ENCODE measurements at regions not wholly inside any gene's neighbourhood (a gene's known extent, or its start where the extent isn't known, plus 50 kb on each side); places are given as distances from the start of the nearest gene placed in this dataset.

DNA sequence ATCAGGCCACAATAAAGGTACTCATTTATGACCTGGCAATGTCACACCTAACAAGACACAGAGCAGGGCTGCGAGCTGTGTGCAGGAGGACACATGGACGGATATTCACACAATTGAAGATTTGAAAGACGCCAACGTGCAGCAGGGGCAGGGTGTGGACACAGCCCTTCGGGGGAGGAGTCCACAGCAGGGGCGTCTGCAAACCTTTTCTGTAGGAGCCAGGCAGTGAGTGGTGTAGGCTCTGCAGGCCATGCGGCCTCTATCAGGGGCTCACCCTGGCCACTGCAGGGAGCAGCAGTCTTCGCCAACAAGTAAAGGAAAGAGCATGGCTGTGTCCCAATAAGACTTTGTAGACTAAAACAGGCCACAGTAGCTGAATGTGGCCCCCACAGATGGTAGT is 125.7 kb upstream of the SNTG2 start:
- DNase-seq, result no peak

DNA sequence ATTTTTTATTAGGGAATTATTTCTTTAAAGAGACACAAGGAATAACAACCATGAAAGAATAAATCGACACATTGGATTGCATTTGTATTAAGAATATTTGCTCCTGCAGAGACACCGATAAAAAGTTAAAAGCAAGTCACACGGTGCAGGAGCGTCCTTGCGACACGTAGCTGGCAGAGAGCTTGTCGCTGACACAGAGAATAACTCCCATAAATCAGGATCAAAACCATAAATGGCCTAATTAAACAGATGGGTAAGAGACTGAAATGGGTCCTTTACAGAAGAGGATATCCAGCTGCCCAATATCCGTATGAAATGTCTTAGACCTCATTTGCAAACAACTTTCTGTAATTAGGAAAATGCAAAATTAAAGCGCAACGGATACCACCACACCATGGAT is 126.1 kb upstream of the SNTG2 start:
- DNase-seq, result no peak

- DNase-seq, result no peak
Measured at GRCh38 chr2:821546-821945, 129.1 kb upstream of the SNTG2 start.

- no peak for DNase-seq
Measured at GRCh38 chr2:819601-820000, 131.0 kb upstream of the SNTG2 start.

- DNase-seq, result no peak
Measured at GRCh38 chr2:819121-819520, 131.5 kb upstream of the SNTG2 start.

DNA sequence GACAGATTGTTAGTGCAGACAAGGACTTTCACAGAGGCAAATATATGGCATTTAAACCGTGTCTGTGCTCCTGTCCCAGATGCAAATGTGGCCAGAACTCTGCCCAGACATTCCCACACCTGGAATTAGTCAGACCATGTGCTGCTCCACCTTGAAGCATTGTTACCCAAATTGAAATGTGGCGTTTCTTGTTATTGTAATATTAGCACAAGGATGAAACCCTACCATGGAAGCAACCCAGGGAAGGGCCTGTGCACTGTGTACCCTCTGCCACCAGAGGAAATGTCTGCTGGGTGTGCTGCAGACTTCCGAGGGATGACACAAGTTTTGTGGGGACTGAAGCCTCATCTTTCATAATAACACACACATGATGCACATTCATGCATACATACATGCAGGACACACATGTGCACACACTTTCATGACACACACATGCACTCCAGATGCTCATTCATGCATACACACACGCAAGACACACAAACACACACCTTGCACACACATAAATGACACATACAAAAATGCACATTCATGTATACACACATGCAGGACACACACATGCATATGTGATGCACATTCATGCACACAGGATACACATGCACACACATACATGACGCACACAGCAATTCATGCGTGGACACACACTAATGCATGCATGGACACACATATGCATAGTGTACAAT is 133.2 kb upstream of the SNTG2 start:
- no peak for DNase-seq

- no peak for DNase-seq
Measured at GRCh38 chr2:816278-816677, 134.4 kb upstream of the SNTG2 start.

- no peak for DNase-seq
Measured at GRCh38 chr2:810397-810796, 133.2 kb upstream of the TMEM18 start.

GRCh38 chr2:807300-807699 is 130.1 kb upstream of the TMEM18 start:
- no peak for DNase-seq

GRCh38 chr2:805664-806063 is 128.5 kb upstream of the TMEM18 start:
- no peak for DNase-seq

GRCh38 chr2:797993-798392 is 120.8 kb upstream of the TMEM18 start:
- no peak for DNase-seq

GRCh38 chr2:797556-797955 is 120.3 kb upstream of the TMEM18 start:
- no peak for DNase-seq

DNA sequence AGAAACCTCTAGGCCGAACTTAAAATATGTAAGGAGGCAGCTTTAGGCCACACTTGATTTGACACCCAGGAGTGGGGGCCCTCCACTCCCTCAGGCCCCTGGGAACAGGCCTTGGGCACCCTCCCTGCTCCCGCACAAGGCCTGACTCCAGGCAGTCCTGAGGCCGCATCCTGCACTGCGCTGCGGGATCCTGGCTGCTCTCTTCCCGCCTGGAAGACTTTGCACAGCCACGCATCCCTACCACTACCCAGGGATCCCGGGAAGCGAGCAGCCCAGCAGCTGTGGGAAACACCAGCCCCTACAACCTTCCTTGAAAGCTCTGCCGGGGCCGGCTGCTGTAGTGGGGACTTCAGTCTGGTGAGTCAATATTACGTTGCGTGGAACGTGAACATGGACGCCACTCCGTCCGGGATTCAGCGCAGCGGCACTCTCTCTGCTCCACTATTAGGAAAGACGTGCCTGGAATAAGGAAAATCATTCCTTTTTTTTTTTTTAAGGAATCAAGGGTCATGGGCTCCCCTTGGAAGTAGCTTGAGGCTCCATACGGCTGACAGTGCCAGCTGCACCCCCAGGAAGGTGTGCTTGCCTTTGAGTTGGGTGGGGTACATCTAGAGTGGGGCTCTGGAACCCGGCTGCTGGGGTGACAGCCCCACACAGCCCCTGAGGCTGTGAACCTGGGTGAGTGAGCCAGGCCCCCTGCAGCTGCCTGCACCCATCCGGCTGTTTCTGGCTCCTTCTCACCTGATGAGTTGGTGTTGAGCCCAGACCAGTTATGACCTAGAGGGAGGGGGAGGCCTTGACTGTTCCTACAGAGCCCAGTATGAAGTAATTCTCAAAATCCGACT is 119.2 kb upstream of the TMEM18 start:
- DNase-seq, result no peak

DNA sequence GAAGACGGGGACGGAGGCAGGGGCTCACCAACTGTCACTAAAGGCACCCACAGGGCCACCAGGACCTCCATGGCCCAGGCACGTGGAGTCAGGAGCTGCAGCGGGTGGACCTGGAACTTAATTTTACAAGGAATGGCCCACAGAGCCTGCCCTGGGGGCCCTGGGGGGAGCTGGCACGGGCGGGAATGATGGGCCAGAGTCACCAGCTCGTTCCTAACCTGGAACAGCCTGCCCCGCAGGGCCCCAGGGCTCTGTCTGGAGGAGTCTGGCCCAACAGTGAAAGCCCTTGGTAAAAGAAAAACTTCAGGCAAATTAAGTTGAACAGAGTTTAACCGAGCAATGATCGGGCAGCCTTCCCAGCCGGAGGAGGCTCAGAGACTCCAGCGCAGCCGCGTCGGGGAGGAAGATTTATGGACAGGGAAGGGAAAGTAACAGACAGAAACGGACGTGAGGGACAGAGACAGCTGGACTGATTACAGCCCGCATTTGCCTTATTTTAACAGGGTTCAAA is 118.4 kb upstream of the TMEM18 start:
- DNase-seq, result no peak

DNA sequence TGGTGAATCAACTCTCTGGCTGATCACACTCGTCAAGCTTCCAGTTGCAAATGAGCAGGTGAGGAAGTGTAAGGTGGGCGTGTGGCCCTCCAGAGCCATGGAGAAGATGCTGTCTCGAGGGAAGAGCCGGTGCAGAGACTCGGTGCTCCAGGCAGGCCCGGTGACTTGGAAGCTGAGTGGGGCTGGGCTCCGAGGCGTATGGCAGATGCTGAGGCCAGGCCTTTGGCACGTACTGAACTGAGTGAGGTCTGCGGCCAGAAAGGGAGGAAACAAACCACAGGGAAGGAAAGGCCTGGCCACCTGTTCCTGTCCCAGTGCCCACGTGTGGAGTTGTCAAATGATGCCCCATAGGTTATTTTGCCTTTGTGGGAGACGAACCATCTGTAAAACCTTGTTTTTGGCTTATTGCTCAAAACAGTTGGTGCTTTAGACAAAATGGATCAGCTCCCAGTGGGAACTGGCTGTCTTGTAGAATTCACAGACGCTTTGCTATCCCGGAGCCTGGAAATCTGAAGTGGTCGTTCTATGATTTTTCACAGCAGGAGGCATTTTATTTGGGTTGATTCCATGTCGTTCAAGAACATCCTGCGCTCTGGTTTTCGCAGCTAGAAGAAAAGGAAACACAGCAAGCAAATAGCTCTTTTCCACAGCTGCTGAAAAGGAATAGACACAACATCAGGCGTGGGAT is 117.5 kb upstream of the TMEM18 start:
- no peak for DNase-seq

DNA sequence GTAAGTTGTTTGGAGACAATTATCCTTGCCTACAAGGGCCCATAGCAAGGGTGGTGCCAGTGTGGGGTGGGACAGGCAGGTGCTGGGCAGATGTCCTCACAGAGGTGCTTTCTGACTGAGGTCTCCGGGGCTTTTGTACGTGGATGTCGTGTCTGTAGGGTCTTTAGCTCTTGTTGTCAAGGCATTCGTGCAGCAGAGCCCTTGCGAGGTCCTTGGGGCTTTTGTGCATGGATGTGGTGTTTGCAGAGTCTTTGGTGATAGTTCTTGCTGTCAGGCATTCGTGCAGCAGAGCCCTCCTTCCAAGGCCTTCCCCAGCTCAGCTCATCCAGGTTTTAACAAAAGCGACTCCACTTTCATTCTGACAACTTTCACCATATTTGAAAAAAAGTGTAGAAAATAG is 116.0 kb upstream of the TMEM18 start:
- no peak for DNase-seq

- no peak for DNase-seq
Measured at GRCh38 chr2:792687-793086, 115.5 kb upstream of the TMEM18 start.

DNA sequence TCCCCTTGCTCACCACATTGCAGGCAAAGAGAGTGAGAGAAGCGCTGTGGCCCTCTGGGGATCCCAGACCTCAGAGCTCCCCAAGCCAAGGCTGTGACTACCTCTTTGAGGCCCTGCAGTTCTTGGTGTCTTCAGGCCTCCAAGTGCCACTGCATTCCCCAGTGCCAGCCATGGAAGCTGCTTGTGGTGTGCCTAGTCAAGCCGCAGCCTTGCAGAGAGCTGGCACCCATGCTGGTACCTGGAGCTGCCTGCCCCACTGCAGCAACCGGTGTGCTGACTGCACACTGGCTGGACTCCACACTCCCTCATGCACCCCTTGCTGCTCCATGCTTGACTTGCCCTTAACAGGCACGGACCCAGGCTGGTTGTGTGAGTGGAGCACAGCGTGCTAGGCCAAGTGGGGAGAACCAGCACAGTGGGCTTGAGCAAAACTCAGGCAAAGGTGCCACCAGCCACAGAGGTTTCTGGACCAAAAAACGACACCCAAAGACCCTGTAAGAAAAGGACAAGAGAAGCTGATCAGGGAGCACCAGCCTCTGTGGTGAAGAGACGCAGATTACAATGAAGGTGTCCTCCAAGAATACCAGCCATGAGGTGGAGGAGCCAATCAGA is 113.5 kb upstream of the TMEM18 start:
- DNase-seq, result no peak

- DNase-seq, result no peak
Measured at GRCh38 chr2:790081-790480, 112.9 kb upstream of the TMEM18 start.

- DNase-seq, result no peak
Measured at GRCh38 chr2:789529-789928, 112.3 kb upstream of the TMEM18 start.

DNA sequence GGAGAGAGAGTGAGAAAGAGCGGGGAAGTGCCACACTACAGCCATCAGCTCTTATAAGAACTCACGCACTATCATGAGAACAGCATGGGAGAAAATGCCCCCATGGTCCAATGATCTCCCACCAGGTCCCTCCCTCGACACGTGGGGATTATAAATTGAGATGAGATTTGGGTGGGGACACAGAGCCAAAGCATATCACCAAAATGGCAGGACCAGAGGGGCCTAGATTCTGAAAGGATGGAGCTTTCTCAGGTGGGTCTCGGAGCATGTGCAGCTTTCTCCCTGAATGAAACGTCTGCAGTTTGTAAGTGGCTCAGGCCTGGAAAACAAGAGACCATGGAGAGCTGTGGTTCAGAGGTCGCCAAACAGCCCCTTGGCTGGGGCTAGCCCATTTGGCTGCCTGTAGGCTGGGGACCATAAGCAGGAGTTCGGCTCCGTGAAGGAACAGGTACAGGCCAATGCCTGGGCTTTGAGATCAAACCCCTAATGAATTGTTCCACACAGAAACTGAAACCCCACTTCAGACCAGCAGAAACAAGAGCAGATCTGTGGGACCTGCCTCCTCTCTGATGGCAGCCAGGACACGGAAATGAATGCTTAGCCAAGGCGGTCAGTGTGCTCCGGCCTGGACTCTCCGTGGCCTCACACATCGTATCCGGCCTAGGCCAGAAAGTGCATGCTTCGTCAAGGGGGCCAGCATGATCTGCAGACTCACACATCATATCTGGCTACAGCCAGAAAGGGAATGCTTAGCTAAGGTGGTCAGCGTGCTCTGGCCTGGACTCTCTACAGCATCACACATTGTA is 111.2 kb upstream of the TMEM18 start:
- DNase-seq, result no peak

- DNase-seq, result no peak
Measured at GRCh38 chr2:784753-785152, 107.5 kb upstream of the TMEM18 start.

Measured in T-helper 9 cell (primary cell).